HUES48 (cell line): ENCODE measurements at regions not wholly inside any gene's neighbourhood (a gene's known extent, or its start where the extent isn't known, plus 50 kb on each side); places are given as distances from the start of the nearest gene placed in this dataset.

Experiments used
- H3K27ac ChIP-seq: one replicate; pipeline ENCODE4 v1.7.0; 2013; ENCODE audit warnings: low read depth, low read length, inconsistent platforms
- H3K27me3 ChIP-seq: 2 replicates; pipeline ENCODE4 v1.6.1; 2013; ENCODE audit warnings: mild to moderate bottlenecking, low read length; ENCODE audit not compliant: control insufficient read depth, insufficient read depth
- H3K36me3 ChIP-seq: 2 replicates; pipeline ENCODE4 v1.6.1; 2013; ENCODE audit warnings: low read length; ENCODE audit not compliant: control insufficient read depth, insufficient read depth
- H3K4me1 ChIP-seq: 2 replicates; pipeline ENCODE4 v1.6.1; 2013; ENCODE audit warnings: mild to moderate bottlenecking, low read length; ENCODE audit not compliant: control insufficient read depth, insufficient read depth
- H3K4me3 ChIP-seq: 2 replicates; pipeline ENCODE4 v1.5.1; 2013; ENCODE audit warnings: mild to moderate bottlenecking, low read depth, low read length
- H3K9ac ChIP-seq: 2 replicates; pipeline ENCODE4 v1.6.1; 2013; ENCODE audit warnings: mild to moderate bottlenecking, low read depth, low read length, moderate library complexity
- H3K9me3 ChIP-seq: 2 replicates; pipeline ENCODE4 v1.6.1; 2013; ENCODE audit warnings: low read length; ENCODE audit not compliant: control insufficient read depth, insufficient read depth

DNA sequence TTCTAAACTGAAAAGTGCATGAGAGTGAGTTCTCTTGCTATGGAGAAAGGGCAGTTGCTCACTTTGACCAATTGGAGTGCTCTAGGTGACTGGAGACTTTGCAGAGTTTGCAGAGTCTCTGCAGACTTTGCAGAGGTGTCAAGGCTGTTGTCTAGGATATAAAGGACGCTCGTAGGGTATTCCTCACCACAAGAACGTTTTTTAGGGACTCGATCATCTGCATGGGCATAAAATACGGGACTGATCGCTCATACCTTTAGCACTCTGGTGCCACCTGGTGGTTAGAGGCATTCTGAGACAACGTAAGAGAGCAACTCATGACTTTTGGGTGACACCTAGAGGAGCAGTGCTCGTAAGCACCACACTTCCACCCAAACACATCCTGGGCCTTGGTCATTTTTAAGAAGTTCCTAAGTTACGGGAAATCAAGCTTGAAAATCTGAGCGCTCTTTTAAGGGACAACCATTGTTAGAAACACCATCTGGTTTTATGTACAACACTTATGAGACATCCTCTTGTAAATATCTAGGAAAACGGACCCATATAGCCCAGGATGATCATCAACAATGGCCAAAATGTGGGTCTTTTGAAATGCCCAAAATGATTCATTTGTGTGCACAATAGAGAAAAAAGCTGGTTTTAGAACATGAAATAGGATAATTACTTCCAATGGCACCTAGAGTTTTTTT lies 51.6 kb upstream of the XCR1 start:
- no peaks in the 10 kb centered on the region for H3K27me3 ChIP-seq
- H3K27ac ChIP-seq: no peak overlapping the region

More for the DNA sequence above, 51.6 kb upstream of the XCR1 start:
- no peak overlapping the region for H3K4me3 ChIP-seq
- H3K9me3 ChIP-seq: peaks cover 6% of the 10 kb centered on the region; the same call in 1 of the 2 replicates
- H3K9ac ChIP-seq: no peak overlapping the region
- H3K36me3 ChIP-seq: no peaks in the 10 kb centered on the region
- no peaks in the 10 kb centered on the region for H3K4me1 ChIP-seq
